ENCODE measurements at regions not wholly inside any gene's neighbourhood (a gene's known extent, or its start where the extent isn't known, plus 50 kb on each side); places are given as distances from the start of the nearest gene placed in this dataset.

DNA sequence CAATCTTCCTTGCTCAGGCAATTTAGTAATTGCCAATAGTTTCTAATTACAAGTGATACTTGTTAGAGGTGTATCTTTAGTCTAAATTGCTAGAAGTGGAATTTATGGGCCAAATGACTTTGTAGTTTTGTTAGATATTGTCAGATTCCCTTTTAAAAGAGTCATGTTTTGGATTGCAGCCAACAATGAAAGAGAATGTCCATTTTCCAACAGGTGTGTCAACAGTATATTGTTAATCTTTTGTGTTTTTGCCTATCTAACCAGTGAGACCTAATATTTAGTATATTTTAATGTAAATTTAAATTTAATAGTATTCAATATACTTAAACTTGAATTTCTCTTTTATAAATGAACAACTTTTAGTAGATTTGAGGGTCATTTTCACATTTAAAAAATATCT lies 259.4 kb upstream of the ETAA1 start:
- no peak for ATAC-seq (ENCODE audit: low FRiP score)
- TF ChIP-seq CTCF (IDR thresholded peaks at IDR 0.05), result no peak
- DNase-seq (ENCODE audit: low spot score), result no peak

GRCh38 chr2:67142071-67142470 lies 255.1 kb upstream of the ETAA1 start:
- DNase-seq (ENCODE audit: low spot score), result no peak
- no peak for ATAC-seq (ENCODE audit: low FRiP score)
- no peak for TF ChIP-seq CTCF (IDR thresholded peaks at IDR 0.05)

GRCh38 chr2:67142741-67143140 lies 254.4 kb upstream of the ETAA1 start:
- no peak for ATAC-seq (ENCODE audit: low FRiP score)
- no peak for DNase-seq (ENCODE audit: low spot score)
- TF ChIP-seq CTCF (IDR thresholded peaks at IDR 0.05), result no peak

DNA sequence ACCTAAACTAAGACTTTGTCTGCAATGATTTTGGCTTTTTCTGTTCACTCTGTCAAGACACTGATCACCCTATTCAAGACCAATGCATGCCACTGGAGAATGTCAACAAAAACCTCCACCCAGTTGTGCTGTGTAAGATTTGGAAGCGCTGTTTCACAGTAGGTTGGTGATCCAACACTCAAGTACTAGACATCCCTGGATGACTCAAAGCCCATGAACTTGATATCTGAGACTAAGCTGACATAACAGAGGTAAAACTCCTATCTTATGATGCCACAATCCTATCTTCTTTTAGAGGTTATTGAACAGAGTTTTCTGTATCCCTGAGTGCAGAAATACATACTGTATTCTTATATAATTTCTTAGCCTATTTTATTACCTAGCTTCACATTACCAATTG lies 251.3 kb upstream of the ETAA1 start:
- TF ChIP-seq CTCF (IDR thresholded peaks at IDR 0.05), result no peak
- DNase-seq (ENCODE audit: low spot score) (no peak), ATAC-seq (ENCODE audit: low FRiP score) (no peak)

GRCh38 chr2:67156796-67157195 lies 240.3 kb upstream of the ETAA1 start:
- no peak for DNase-seq (ENCODE audit: low spot score)

GRCh38 chr2:67158718-67159117 lies 238.4 kb upstream of the ETAA1 start:
- ATAC-seq (ENCODE audit: low FRiP score) (no peak), DNase-seq (ENCODE audit: low spot score) (no peak)
- no peak for TF ChIP-seq CTCF (IDR thresholded peaks at IDR 0.05)

More at GRCh38 chr2:67156796-67157195, 240.3 kb upstream of the ETAA1 start:
- no peak for TF ChIP-seq CTCF (IDR thresholded peaks at IDR 0.05)
- no peak for ATAC-seq (ENCODE audit: low FRiP score)

DNA sequence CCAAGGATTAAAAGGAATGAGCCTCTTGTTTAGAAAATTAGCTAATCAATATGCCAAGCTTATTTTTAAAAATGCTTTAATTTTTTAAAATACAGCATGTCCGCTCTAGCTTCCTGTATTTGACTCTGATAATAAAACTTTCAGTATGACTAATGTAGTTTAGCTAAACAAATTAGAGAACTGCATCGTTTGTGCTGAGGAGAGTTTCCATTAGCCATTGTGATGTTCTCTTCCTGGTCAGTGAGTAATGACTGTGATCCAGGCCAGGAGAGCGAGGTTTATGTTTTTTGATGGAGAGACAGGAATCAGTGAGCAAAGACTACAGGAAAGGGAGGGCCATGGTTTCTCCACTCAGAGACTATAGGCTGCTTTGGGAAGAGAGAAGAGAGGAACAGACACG lies 237.2 kb upstream of the ETAA1 start:
- DNase-seq (ENCODE audit: low spot score) (no peak), ATAC-seq (ENCODE audit: low FRiP score) (no peak)
- no peak for TF ChIP-seq CTCF (IDR thresholded peaks at IDR 0.05)
